ENCODE measurements at regions not wholly inside any gene's neighbourhood (a gene's known extent, or its start where the extent isn't known, plus 50 kb on each side); places are given as distances from the start of the nearest gene placed in this dataset.

DNA sequence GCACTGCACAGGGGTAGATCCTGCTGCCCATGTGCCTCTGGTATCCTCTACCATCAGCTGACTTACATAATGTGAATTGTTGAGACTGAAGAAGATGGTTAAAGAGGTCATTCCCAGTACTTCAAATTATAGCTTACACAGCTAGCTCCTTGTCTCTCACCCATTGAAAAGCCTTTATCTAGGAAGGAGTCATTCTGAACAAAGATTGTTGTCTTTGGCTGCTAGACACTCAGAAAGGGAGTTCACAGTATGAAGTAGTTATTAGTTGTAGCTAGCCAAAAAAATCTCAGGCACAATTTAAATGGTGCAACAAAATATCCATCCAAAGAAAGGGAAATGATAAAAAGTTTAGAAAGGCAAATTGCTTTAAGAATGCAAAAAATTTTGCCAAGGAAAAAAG is 102.0 kb upstream of the NREP start:
- TF ChIP-seq, protein P1, sequence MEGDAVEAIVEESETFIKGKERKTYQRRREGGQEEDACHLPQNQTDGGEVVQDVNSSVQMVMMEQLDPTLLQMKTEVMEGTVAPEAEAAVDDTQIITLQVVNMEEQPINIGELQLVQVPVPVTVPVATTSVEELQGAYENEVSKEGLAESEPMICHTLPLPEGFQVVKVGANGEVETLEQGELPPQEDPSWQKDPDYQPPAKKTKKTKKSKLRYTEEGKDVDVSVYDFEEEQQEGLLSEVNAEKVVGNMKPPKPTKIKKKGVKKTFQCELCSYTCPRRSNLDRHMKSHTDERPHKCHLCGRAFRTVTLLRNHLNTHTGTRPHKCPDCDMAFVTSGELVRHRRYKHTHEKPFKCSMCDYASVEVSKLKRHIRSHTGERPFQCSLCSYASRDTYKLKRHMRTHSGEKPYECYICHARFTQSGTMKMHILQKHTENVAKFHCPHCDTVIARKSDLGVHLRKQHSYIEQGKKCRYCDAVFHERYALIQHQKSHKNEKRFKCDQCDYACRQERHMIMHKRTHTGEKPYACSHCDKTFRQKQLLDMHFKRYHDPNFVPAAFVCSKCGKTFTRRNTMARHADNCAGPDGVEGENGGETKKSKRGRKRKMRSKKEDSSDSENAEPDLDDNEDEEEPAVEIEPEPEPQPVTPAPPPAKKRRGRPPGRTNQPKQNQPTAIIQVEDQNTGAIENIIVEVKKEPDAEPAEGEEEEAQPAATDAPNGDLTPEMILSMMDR (IDR thresholded peaks at IDR 0.05), result no peak
- no peak for TF ChIP-seq POLR2AphosphoS5 (IDR thresholded peaks at IDR 0.05)
- no peak for TF ChIP-seq POLR2A (IDR thresholded peaks at IDR 0.05)
